Ovary (tissue), 7 donors: ENCODE measurements at regions not wholly inside any gene's neighbourhood (a gene's known extent, or its start where the extent isn't known, plus 50 kb on each side); places are given as distances from the start of the nearest gene placed in this dataset.

Experiments used
- DNase-seq, 5 donors: peaks; one replicate each; pipeline ENCODE4 v3.0.0-alpha.2; 2019 to 2020
- H3K27ac ChIP-seq, 2 donors: fragments of 200-600 bp; one replicate each; pipeline versions ENCODE4 v1.5.1 to v1.8.0; 2019 to 2022
- H3K27me3 ChIP-seq: fragments of 200-600 bp; one replicate; pipeline ENCODE4 v1.8.0; 2022
- H3K36me3 ChIP-seq: fragments of 200-600 bp; sonication (generic); one replicate; pipeline ENCODE4 v1.5.1; 2019
- H3K4me1 ChIP-seq: one replicate; pipeline ENCODE4 v1.8.1; 2013; ENCODE audit warnings: mild to moderate bottlenecking, moderate library complexity; ENCODE audit not compliant: insufficient read depth
- H3K4me3 ChIP-seq: fragments of 200-600 bp; sonication (generic); one replicate; pipeline ENCODE4 v1.5.1; 2017
- H3K9me3 ChIP-seq, 2 donors: fragments of 200-600 bp in 1 of 2; sonication (generic) in 1 of 2; one replicate each; pipeline versions ENCODE4 v1.5.1 to v1.8.1; 2013 to 2019; ENCODE audit warnings: mild to moderate bottlenecking in 1 of 2, moderate library complexity in 1 of 2
- EP300 ChIP-seq: sonication (generic); formaldehyde crosslinking; IDR thresholded peaks from one replicate; pipeline ENCODE4 v1.6.1; 2017; ENCODE audit warnings: antibody characterized with exemption
- POLR2A ChIP-seq: fragments of 450-650 bp; IDR thresholded peaks from one replicate; pipeline ENCODE4 v1.6.1; 2017; ENCODE audit warnings: antibody characterized with exemption, mild to moderate bottlenecking, moderate library complexity
- WGBS, 3 donors: extraction: QIAGEN DNeasy Blood & Tissue Kit in 1 of 3; methylation state at CpG; one replicate each; pipeline versions ENCODE4 v1.1.5 to v1.1.7; 2013 to 2017; 5-methylcytosine and 5-hydroxymethylcytosine counted together
- intact Hi-C, 4 donors: fragments of 100-400 bp; cut with DNase I; formaldehyde crosslinking; loops; one replicate each; pipeline versions ENCODE4 v1.11.0 to v1.15.1; 2022 to 2023
- TF ChIP-seq, protein P1 (sequence below), 3 donors: fragments of 450-650 bp in 2 of 3; fragments of 200-600 bp in 1 of 3; IDR thresholded peaks; one replicate each; pipeline versions ENCODE4 v1.5.1 to v1.8.0; 2016 to 2022; ENCODE audit warnings: antibody characterized with exemption in 3 of 3, mild to moderate bottlenecking in 1 of 3
- donor health status: DM: no; HTN: no; CAD: no; lungs with moderate emphysema.
- donor health status: DM: no; HTN: no; CAD: no.
- donor health status: Bipolar disorder and iron deficiency.
- donor health status: DM: no; HTN: no; CAD: no.
- donor health status: DM: yes; HTN: yes; CAD: no.

DNA sequence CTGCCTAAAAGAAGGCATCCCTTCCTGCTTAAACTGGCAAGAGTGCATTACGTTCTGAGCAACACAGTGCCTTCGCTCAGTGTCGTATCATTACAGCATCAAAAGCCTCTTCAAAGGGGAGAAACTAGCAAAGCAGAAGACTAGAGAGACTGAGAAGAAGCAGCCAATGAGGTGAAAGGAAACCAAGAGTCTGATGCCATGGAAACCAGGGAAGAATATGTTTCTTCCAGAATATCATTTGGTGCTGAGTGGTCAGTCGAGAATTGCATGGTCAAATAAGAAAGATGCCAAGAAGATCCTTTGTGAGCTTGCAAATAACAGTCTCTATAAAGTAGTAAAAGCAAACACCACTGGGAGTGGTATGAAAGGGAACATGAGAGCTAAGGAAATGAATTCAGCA lies 312.1 kb upstream of the CHST9 start:
- 57 to 74% (median 72%) methylated on average over 4 of the region's 4 CpGs for WGBS, 3 donors
- intact Hi-C loops: no loop called here
- TF ChIP-seq, protein P1, sequence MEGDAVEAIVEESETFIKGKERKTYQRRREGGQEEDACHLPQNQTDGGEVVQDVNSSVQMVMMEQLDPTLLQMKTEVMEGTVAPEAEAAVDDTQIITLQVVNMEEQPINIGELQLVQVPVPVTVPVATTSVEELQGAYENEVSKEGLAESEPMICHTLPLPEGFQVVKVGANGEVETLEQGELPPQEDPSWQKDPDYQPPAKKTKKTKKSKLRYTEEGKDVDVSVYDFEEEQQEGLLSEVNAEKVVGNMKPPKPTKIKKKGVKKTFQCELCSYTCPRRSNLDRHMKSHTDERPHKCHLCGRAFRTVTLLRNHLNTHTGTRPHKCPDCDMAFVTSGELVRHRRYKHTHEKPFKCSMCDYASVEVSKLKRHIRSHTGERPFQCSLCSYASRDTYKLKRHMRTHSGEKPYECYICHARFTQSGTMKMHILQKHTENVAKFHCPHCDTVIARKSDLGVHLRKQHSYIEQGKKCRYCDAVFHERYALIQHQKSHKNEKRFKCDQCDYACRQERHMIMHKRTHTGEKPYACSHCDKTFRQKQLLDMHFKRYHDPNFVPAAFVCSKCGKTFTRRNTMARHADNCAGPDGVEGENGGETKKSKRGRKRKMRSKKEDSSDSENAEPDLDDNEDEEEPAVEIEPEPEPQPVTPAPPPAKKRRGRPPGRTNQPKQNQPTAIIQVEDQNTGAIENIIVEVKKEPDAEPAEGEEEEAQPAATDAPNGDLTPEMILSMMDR (IDR thresholded peaks at IDR 0.05): no peak
- TF ChIP-seq EP300 (no peak), POLR2A (no peak)

DNA sequence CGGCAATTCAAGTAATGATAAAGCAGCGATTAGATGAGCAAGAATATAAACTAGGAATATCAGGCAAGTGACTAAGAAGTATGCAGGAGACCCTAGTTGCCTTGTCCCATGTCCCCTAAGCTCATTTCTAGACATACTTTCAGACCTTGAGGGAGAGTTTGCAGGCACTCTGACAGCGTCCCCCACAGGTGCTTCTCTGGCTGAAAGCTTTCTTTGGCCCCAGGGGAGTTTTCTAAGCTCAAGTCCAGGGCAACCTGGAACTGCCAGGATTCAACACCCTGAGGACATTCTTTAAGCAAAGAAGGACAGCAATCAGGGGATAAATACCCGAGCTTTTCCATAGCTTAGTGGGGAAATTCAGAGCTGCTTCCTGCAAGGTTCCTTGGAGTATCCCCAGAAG lies 308.1 kb upstream of the CHST9 start:
- intact Hi-C loops: no loop called here
- H3K36me3 ChIP-seq: no peaks in the 10 kb centered on the region
- DNase-seq: no peak
- no peaks in the 10 kb centered on the region for H3K9me3 ChIP-seq
- TF ChIP-seq, protein P1 (IDR thresholded peaks at IDR 0.05): no peak
- TF ChIP-seq EP300: no peak
- no peak for TF ChIP-seq POLR2A
- H3K27ac ChIP-seq: no peak overlapping the region
- 78 to 86% (median 80%) methylated on average over 4 of the region's 4 CpGs for WGBS, 3 donors
- no peaks in the 10 kb centered on the region for H3K27me3 ChIP-seq
- H3K4me1 ChIP-seq: no peaks in the 10 kb centered on the region
- no peak overlapping the region for H3K4me3 ChIP-seq

More for the DNA sequence above, 312.1 kb upstream of the CHST9 start:
- no peaks in the 10 kb centered on the region for H3K27me3 ChIP-seq
- no peaks in the 10 kb centered on the region for H3K9me3 ChIP-seq
- H3K4me1 ChIP-seq: no peaks in the 10 kb centered on the region
- H3K4me3 ChIP-seq: no peak overlapping the region
- H3K27ac ChIP-seq: no peak overlapping the region
- H3K36me3 ChIP-seq: no peaks in the 10 kb centered on the region
- no peak for DNase-seq

DNA sequence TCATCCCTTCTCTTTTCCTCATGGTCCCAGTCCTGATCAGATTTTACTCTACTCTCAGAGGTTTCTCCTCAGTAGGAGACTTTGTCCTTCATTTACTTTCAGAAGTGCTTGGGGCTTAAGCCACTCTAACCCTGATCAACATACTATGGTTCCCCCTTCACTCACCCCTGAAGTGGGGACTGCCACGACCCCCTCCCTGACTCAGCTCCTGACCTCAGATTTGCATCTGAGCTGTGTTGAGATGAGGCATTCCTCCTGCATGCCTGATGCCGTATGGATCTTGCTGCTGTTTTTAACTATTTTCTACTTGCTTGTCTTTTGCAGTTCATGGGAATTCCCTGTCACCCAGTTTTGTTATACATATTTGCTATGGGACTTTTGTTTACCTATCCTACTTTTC lies 306.7 kb upstream of the CHST9 start:
- H3K4me1 ChIP-seq: no peaks in the 10 kb centered on the region
- no peak overlapping the region for H3K4me3 ChIP-seq
- no peaks in the 10 kb centered on the region for H3K9me3 ChIP-seq
- H3K27ac ChIP-seq: no peak overlapping the region
- WGBS, 3 donors: 41 to 49% (median 46%) methylated on average over 2 of the region's 2 CpGs
- DNase-seq: no peak
- H3K27me3 ChIP-seq: no peaks in the 10 kb centered on the region
- TF ChIP-seq, protein P1 (IDR thresholded peaks at IDR 0.05): no peak
- TF ChIP-seq EP300 (no peak), POLR2A (no peak)
- intact Hi-C loops: no loop called here
- H3K36me3 ChIP-seq: no peaks in the 10 kb centered on the region

DNA sequence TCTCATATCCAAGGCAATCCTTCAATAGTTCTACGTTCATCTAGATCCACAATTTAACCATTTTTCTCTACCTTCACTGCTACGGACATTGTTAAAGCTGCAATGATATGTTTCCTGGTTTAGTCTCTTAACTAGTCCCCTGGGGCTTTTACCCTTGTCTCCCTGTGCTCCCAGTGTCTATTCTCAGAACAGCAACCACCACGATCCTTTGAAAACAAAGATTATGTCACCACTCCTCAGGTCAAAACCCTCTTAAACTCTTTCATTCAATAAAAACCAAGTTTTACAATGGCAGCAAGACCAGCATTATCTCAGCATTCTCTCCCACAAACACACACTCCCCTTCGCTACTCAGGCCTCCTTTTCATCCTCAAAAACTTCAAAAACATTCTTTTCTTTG lies 298.2 kb upstream of the CHST9 start:
- no peaks in the 10 kb centered on the region for H3K9me3 ChIP-seq
- no peaks in the 10 kb centered on the region for H3K4me1 ChIP-seq
- no peak overlapping the region for H3K4me3 ChIP-seq
- intact Hi-C loops: no loop called here
- WGBS, 3 donors: 52 to 68% (median 62%) methylated on average over 4 of the region's 4 CpGs
- H3K27ac ChIP-seq: no peak overlapping the region
- no peaks in the 10 kb centered on the region for H3K27me3 ChIP-seq
- DNase-seq: no peak
- H3K36me3 ChIP-seq: no peaks in the 10 kb centered on the region
- no peak for TF ChIP-seq POLR2A
- no peak for TF ChIP-seq EP300
- TF ChIP-seq, protein P1 (IDR thresholded peaks at IDR 0.05): no peak

DNA sequence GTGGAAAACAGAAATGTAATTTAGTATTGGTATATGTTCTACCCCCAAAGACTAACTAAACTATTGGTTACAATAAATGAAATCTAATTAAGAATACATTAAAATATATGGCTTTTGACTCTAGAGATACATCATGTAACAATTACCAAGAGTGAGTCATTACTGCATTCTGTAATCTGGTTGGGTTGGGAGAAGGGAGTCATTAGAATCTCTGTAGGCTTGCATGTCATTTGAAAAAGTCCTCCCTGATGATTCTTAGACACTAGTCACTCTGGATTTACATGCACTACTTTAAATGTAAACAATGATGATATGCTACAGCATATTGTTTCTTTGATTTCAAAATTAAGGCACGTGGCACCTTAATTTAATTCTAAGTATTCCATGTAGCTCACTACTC lies 293.4 kb upstream of the CHST9 start:
- WGBS, 3 donors: 0% methylated on average over 1 of the region's 1 CpG
- no peaks in the 10 kb centered on the region for H3K9me3 ChIP-seq
- intact Hi-C loops: no loop called here
- no peaks in the 10 kb centered on the region for H3K4me1 ChIP-seq
- H3K36me3 ChIP-seq: no peaks in the 10 kb centered on the region
- no peaks in the 10 kb centered on the region for H3K27me3 ChIP-seq
- no peak overlapping the region for H3K4me3 ChIP-seq
- no peak for TF ChIP-seq POLR2A
- no peak for TF ChIP-seq EP300
- TF ChIP-seq, protein P1 (IDR thresholded peaks at IDR 0.05): no peak
- no peak overlapping the region for H3K27ac ChIP-seq
- DNase-seq: no peak
